DMS79 treated with DMSO at 0.1 percent for 48 hours (cell line): ENCODE measurements at regions not wholly inside any gene's neighbourhood (a gene's known extent, or its start where the extent isn't known, plus 50 kb on each side); places are given as distances from the start of the nearest gene placed in this dataset.
"Not testable (repeated sequence)": the region's sequence is repeated elsewhere in the genome, so short reads cannot be mapped to it uniquely, and the experiment has no call there.

Source experiments
- DNase-seq: peaks from one replicate; lab custom pipeline; 2025; lab: John Stamatoyannopoulos, UW

DNA sequence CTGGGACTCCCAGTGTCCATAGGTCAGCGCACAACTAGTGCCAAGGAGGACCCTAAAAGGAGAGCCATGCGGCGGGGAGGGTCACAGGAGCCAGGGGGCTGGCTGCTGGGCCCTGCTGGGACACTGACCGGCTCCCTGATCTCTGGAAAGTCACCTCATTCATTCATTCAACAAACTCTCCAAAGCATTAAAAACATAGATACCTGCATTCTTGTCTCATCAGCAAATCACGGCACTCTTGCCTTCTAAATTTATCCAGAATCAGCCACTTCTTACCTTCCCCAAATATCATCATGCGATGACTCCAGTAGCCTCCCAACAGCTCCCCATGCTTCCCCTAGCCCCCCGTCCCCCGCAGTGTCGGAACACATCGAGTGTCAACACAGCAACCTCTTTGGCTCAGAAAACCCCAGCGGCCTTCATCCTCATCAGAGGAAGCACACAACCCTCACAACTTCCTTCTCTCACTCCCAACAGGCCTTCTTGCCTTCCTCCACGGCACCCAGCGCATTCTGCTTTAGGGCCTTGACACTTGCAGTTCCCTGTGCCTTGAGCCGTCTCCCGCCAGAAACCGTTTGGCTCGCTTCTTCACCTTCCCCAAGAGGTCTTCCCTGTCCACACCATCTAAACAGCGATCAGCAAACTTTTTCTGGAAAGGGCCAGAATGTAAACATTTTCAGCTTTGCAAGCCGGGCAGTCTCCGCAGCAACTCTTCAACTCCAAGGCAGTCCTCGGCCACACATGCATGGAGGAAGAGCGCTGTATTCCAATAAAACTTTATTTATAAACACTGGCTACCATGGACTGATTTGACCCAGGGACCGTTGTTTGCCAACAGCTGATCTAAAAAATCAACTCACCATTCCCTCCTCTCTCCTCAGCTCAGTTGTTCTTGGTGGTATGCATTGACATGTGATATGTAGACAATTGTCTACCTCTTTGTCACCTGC, 119.5 kb upstream of the TNRC6C start:
- no peak for DNase-seq

DNA sequence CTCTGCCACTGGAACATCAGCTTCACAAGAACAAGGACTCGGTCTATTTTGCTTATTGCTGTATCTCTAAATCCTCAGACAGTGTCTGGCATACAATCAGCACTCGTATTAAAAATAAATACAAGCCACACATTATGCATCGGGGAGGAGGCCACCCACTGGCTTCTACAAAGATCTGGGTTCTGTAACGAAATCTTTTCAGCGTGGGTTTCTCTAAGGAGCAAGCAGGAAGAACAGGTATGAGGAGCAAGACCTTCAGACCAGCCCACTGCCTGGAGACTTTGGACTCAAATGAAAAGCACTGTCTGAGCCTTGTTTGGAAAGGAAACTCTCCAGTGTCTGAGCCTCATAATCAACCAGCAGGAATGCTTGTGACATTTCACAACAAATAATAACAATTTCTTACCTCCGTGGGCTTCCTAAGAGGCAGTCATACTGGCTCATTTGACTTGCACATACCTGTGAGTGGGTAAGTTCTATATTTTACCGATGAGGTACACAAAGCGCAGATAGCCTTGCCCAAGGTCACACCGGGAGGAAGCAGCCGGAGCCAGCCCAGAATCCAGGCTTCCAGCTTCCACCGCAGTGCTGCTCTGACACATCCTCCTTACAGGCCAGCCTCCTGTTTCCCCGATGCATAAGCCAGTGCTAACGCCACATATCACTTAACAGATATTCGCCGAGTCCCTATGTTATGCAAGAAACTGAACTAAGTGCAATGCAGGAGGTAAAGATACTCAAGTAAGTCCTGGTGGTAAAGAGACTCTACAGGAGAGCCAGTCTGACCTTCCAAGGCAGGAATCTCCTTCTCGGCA, 118.6 kb upstream of the TNRC6C start:
- DNase-seq, result no peak

DNA sequence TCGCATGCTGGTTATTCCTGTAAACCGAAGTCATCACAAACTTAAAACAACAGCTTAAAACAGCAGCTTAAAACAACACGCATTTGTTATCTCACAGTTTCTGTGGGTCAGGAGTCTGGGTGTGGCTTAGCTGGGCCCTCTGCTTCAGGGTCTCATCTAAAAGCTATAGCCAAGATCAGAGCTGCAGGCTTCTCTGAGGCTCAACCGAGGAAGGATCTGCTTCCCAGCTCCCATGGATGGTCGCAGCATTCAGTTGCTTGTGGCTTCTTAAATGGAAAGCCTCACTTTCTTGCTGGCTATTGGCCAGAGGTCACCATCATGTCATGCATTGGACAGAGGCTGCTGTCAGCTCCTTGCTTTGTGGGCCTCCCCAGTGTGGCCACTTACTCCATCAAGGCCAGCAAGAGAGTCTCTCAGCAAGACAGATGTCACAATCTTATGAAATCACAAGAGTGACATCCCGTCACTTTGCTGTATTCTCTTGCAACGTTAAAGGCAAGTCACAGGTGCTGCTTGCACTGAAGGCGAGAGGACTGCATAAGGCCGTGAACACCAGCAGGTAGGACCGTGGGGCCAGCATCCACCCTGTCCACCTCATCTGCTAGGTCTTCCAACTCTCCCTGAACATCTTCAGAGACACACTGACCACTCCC, 117.9 kb upstream of the TNRC6C start:
- no peak for DNase-seq

DNA sequence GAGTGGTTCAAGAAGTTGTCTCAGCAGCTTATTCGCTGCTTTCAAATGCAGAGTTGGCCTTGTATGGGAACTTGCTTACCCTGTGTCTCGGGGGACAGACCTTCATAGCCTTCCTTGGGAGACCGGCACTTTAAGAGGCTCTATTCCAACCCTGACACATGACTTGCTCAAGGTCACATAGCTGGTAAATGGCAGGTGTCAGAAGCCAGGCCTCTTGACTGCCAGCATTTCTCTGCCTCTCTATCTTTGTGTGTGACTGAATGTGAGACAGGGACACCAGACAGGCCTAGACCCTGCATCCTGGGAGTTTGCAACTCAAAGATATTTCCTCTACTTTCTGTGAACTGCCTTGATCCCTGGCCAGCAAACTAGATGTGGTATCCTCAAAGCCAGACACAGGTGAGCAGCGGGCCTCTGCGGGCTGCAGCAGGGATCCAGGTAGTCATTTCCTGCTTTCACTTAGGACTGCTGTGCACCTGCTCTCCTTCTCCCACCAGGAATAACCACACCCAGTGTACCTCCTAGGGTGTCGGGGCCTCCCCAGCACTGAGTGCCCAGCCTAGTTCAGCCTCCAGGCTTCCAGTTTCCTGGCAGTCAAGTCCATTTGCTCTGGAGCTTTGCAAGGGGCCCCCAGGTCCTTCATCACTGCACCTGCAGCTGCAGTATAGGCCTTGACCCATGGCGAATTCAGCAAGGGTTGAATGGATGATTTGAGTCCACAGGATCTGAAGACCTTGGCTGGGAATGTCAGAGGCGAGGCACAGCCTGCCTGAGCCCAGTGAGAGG, 116.6 kb upstream of the TNRC6C start:
- peak; percentile 15 for DNase-seq

DNA sequence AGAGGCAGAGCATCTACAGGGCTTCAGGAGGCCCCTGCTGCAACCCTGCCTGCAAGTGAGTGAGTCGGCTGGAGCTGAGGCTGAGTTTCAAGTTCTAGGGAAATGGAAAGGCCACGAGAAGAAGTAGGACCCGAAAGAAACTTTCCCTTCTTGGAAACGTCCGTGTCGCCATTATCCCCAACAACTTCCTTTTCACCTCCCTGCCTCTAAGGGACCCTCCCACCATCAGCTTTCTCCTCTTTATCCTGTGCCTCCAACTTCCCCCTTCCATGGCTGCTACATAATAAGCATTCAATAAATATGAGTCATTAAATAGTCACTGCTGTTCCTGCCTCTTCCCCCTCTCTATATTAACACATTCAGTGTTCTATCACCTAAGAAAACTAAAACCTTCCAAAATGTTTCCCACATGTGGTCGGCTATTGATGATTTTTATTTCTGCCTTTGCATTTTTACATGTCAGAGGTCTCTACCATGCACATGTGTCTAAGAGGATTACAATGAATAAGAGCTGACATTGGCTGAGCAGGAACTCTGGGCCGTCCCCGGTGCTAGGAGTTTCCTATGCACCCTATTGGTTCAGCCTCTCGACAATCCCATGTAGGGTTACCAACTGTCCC, 115.9 kb upstream of the TNRC6C start:
- no peak for DNase-seq

DNA sequence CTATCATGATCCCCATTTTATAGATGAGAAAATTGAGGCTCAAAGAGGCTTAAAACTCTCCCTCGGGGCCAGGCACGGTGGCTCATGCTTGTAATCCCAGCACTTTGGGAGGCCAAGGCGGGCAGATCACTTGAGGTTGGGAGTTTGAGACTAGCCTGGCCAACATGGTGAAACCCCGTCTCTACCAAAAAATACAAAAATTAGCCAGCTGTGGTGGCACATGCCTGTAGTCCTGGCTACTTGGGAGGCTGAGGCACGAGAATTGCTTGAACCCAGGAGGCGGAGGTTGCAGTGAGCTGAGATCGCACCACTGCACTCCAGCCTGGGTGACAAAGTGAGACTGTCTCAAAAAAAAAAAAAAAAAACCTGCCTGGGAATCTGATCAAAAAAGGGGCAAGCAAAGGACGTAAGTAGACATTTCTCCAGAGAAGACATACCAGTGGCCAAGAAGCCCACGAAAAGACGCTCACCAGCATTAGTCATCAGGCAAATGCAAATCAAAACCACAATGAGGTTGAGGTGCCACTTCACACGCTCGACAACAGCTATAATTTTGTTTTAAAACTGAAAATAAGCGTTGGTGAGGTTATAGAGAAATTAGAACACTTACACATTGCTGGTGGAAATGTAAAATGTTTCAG, 115.1 kb upstream of the TNRC6C start:
- DNase-seq, result not testable (repeated sequence)

DNA sequence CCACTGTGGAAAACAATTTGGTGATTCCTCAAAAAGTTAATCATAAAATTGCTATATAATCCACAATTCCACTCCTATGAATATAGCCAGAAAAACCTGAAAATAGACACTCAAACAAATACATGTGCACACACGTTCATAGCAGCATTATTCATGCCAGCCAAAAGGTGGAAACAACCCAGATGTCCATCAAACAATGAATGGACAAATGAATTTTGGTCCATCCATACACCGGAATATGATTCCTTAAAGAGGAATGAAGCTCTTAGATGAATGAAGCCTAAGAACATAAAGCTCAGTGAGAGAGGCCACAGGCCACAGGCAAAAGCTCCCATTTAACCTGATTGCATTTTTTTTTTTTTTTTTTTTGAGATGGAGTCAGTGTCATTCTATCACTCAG, 114.6 kb upstream of the TNRC6C start:
- no peak for DNase-seq

DNA sequence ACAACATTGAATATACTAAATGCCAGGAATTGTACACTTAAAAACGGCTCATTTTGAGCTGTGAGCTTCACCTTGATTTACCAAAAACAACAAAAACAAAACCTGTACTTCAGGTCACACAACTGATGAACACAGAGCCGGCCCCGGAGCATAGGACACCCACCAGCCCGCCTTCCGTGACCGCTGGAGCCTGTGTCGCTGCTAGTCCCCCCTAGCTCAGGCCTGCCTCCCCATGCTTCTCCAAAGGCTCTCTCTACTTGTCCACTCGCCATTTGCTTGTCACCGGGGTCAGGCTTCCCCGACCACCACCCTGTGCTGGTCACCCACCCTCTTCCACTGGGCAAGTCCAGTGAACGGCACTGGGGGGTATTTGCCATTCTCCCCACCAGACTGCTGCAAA, 113.8 kb upstream of the TNRC6C start:
- DNase-seq, result no peak

DNA sequence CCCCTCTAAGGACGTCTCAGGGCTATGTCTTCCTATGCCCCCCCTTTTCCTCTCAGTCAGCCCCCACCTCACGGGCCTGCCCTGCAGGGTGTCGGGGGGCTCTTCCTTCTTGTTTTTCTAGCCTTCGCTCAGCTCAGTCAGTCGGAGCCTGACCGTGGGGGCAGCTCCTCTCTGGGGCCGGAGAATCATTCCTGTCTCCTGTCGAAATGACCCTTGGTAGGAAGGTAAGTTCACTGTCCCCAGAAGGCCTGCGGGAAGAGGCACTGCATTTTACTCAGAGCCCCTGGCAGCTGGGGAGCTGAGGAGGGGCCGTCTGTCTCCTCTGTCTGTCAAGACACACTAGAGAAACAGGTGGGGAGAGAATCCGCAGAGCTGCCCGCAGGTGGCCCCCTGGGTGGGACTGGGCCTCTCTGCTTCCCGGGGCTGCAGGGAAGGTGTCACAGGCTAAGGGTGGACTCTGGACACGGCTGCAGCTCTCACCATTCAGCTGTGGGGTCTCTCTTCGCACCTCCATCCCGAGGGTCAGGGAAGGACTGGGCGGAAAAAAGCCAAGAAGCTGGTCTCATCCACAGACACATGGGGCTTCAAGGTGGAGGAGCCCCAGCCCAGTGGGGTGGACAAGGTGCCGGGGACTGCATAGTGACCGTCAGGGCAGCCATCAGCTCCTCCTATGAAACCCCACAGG, 112.8 kb upstream of the TNRC6C start:
- DNase-seq, result no peak

DNA sequence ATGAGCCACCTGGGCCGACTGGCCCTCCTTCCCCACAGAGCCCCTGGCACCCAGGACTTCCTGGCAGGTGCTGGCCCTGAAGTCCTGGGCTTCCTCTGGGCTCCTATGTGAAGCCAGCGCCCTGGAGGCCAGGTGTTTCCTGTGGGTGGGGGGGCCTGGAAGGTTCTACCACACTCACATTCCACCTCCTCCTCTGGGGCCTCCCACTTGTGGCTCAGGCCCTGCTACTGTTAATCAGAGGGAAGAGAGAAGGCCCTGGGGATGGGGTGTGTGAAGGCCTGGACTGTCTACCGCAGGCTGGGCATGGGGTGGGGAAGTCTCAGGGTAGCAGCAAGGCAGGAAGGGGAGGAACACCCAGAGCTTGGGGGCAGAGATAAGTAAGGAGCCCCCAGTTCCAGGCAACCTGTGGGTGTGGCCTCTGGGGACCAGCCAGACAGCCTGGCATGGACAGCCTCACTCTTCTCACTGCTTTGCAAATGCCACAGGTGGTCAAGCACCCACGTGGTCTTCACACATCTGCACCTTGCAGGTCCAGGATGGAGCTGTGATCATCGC, 111.9 kb upstream of the TNRC6C start:
- DNase-seq, result no peak

DNA sequence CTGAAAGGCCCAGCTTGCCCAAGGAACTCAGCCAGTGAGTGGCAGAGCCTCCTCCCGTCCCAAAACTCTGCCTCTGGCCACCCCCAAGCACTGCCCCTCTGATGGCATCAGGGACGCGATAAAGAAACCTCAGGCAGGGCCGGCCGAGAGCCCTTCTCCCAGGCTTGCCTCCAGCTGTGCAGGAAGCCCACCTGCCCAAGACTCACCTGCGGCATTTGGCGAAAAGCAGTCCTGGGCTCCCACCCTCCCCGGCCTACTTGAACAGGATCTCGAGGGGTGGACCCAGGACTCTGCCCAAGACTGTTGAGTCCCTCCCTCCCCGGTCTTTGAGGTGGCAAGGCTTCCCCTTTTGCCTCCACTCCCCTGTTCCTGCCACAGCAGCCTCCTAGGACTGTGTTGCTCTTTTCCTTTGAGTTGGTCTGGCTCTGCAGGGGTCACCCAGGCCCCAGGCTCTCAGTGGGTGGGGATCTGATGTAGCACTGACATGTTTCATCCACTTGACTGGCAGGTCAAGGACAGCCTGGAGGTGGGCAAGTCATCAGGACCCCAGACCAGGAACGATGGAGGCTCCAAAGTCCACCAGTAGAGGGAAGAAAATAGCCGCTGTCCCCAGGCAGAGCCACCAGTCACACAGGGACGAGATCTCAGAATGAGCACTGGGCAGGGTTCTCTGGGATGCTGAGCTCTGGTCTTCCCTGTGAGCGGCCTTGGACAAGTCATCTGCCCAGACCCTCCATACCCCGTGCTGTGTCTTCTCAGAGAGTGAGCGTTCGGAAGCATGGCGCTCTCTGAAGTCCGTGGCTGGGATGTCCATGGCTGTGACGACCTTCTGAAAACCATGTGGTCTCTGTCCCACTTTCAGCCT, 111.0 kb upstream of the TNRC6C start:
- DNase-seq, result no peak

DNA sequence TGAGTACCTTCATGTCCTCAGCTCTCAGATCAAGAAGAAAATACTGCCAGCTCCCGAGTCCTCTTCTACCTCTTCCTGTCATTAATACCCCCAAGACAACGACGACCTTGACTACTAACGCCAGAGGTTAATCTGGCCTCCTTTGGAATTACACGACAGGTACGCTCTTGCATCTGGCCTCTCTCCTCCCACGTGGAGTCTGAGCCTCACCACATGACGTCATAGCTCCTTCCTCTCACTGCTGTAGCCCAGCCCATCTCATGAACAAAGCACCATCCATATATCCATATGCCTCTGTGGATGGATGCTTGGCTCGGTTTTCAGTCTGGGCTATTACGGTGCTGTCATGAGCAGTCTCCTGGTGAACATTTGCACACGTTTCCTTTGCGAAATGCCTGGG, 110.2 kb upstream of the TNRC6C start:
- no peak for DNase-seq

DNA sequence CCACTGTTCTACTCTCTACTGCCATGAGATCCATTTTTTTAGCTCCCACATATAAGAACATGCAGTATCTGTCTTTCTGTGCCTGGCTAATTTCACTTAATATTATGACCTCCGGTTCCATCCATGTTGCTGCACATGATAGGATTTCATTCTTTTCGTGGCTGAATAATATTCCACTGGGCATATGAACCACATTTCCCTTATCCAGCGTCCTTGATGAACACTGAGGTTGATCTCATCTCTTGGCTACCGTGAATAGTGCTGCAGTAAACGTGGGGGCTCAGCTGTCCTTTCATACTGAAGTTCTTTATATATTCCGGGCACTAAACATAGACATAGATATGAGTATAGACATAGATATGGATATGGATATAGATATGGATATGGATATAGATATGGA, 109.3 kb upstream of the TNRC6C start:
- DNase-seq, result no peak

DNA sequence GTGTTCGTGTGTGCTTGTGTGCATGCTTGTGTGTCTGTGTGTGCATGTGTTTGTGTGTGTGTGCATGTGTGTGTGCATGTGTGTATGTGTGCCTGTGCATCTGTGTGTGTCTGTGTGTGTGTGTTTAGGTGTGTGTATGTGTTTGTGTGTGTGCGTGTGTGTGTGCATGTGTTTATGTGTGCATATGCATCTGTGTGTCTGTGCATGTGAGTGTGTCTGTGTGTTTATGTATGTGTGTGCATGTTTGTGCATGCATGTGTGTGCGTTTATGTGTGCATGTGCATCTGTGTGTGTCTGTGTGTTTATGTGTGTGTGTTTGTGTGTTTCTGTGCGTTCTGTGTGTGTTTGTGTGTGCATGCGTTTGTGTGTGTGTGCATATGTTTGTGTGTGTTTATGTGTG, 106.6 kb upstream of the TNRC6C start:
- no peak for DNase-seq

DNA sequence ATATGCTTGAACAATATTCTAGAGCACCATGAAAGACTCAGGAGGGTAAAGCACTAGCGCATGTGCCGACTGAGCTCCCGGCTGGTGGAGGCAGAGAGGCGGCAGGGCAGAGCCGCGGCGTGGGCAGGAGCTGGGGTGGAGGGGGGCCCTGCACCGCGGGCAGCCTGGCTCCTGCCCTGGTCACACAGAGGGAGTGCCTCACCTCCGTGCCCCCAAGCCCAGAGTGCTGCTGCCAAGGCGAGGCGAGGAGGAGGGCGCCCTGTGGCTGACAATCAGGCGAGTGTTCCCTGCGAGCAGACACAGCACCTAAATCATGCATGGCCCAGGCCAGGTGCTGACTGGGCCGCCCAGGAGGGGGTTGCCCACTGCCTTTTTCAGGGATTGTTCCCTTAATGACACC, 105.8 kb upstream of the TNRC6C start:
- DNase-seq, result no peak

DNA sequence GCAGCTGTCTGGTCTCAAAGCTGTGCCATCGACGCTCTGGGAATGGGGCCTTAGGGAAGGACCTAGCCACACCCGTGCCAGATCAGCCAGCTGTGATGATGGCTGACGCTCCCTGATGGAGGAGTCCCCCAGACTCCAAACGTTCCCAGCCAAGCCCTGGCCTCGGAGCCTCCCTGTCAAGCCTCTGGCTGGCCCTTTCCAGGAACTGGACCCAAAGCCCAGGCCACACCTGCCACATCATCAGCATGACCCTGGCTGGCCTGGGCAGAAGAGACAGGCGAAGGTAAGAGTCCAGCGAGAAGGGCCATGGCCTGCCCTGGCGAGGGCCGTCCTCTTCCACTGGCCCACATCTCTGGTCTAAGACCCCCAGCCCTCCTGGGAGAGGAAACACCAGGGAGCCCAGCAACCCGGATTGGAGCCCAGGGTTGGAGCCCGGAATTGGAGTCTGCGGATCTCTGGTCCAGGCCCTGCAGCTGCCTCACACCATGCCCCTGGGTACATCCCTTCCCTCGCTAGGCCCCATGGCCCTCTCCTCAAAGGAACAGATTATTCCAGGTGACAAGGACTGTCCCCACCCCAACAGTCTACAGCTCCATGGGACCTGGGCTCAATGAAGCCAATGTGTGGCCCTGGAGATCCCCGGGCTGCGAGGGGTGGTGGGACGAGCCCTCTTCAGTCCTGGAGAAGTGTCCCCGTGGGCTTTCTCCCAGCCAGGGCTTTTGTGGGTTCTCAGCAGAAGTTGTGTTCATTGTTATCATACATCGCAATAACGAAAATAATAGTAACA, 105.1 kb upstream of the TNRC6C start:
- no peak for DNase-seq

DNA sequence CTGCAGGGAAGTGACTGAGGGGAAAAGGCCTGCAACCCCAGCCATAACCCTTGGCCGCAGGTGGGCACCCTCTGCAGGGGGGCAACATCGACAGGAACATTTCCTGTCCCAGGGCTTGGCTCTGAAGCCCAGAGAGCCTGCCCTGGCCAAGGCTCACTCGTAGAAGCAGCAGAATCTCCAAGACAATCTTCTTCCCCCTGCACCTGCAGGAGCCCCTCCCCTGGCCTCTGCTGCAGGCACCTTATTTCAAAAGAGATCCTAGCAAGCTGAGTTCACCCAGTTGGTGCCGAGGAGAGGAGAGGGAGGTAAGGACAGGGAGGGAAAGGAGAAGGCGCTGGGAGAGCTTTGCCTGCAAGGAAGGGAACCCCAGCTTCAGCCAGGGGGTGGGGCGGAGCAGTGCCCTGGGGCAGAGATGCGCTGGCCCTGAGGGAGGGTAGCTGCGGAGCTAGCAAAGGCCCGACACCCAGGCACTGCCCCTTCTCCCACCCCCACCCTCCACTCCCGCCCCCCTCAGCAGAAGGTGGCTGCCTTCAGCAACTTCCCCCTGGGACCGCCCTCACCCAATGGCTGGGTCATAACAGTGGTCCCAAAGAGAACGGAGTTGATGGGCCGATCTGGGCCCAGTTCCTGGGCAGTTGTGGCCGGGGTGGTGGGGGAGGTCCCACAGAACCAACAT, 104.3 kb upstream of the TNRC6C start:
- DNase-seq, result no peak
